Activated T-helper 1 cell treated with Interleukin-2 at 50 U/mL for 16 hours (primary cell): ENCODE measurements at regions not wholly inside any gene's neighbourhood (a gene's known extent, or its start where the extent isn't known, plus 50 kb on each side); places are given as distances from the start of the nearest gene placed in this dataset.

Source experiments
- DNase-seq: peaks from one replicate; pipeline ENCODE4 v3.0.0-alpha.2; 2020; ENCODE audit warnings: low read depth

DNA sequence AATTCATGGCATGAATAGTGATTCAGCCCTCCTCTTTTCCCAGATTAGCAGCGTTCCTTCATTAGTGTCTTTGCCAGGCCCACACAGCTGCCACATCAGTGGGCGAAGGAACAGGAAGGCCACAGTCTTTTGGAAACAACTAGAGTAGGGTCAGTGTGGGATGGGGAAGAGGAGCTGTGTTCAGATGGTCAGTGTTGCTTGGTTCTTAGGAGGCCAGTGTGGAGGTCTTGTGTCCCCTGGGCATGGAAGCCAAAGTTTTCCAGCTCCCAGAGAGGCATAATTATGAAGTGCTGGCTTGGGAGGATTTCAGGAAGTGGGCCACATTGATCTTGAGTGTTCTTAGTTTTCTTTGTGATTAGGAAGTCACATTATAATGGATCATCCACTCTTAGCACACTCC lies 269.6 kb downstream of the PSAT1 start:
- DNase-seq: no peak

DNA sequence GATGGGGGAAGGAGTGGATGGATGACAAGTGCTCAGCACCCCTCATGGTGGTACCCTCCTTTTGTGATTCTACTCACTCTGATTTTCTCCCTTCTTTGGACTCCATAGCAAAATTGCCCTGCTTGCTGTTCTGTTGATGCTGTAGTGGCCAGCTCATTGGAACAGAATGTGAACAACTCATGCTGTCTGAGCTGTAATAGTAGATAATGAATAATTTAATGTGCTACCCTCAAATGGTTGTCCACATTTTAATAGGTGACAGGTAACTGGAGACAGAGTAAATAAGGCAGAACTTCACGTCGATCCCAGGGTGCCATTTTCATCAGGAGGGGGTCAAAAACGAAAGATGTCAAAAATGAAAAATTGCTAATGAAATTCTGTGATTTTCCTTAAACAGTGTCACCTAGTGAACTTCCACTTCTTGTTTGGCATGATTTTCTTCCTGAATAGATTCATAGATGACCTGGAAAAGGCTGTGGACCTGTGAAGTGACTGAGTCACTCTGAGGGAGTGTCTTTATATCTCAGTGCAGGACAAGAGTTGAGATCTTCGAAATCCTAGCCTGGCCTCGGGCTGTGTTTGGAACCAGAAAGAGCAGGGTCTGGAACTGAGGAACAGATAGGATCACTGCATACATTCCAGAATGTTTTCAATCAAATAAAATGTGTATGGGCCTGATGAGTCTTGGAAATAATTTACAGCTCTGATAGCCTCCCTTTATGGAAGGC lies 270.2 kb downstream of the PSAT1 start:
- no peak for DNase-seq

DNA sequence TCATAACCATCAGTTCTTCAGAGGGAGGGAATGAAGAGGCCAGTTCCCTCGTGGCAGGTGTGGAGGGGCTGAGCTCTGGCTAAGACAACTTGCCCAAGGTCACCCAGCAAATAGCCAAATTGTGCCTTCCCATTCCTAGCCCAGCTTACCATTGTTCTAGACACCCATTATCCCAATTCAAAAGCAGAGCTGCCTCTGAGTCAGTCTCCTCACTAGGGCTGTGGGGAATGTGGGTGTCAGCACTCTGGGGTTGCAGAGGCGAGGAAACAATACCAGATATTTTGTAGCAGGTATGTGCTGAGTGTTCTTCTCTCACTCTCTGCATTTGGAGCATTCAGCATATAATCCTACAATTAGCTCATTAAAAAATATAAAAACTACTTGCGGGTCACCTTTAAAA lies 270.8 kb downstream of the PSAT1 start:
- no peak for DNase-seq

DNA sequence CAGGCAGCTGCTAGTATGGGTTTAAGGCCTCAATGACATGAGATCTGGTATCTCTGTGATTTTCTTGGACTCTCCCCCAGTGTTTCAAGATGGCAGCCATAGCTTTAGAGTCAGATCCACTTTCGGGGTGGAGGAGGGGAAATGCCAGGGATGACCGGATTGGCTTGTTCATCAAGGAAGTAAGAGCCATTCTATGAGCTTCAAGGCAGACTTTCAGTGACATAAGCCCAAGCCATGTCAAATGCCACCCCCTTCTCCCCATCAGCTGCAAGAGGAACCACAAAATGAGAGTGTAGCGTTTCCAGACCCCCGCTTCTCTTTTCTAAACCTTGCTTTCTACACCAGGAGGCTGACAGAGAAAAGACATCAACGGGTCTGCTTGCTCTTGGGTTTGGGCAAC lies 271.8 kb downstream of the PSAT1 start:
- DNase-seq: no peak

DNA sequence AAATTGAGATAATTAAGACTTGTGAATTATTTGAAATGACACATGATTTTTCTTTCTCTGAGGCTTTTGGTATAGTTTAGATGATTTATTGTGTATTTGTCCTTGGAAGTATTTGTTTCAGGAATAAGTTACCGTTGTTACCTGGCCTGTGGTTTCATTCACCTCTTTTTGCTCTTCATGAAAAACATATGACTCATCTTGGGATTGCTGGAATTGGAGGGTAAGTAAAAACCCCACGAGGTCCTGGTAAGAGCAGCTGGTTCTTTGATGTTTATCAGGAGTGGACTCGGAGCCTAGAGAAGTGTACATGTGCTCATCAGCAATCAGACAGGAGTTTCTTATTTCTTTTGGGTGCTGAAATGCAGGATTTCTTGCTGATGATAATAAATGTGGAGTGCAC lies 275.3 kb downstream of the PSAT1 start:
- DNase-seq: no peak

DNA sequence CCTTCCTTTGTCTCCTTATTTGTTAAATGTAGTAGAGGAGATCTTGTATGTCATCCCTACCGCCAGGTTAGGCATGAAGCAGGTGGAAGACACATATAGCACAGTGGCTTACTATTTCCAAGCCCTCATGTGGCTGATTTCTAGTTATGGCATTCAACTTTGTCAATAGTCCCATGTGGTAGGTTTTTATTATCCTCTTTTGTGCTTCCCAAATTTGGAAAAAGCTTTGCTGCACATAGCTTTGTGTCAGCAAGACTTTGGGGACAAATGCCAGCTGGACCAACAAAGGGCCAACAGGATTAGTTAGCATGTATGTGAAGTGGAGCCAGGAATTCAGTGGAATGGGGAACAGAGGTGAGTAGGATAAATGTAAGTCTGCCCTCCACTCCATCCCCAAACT lies 276.3 kb downstream of the PSAT1 start:
- DNase-seq: no peak

DNA sequence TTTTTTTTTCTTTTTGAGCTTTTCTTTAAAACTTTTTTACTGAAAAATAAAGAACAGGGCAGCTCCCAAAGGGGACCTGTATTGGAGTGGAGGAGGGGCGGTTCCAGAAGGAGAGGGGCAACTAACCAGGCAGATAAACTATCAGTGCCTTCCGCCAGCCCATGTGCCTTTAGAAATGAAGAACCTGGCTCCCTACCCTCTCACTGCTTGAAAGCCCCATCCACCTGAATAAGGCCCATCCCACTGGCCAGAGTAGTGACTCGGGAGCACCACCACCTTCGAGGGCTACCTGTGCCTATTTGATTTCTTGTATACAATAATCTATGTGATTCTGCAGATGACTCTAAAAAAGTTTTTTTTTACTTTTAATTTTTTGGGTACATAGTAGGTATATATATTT lies 276.7 kb downstream of the PSAT1 start:
- DNase-seq: no peak

DNA sequence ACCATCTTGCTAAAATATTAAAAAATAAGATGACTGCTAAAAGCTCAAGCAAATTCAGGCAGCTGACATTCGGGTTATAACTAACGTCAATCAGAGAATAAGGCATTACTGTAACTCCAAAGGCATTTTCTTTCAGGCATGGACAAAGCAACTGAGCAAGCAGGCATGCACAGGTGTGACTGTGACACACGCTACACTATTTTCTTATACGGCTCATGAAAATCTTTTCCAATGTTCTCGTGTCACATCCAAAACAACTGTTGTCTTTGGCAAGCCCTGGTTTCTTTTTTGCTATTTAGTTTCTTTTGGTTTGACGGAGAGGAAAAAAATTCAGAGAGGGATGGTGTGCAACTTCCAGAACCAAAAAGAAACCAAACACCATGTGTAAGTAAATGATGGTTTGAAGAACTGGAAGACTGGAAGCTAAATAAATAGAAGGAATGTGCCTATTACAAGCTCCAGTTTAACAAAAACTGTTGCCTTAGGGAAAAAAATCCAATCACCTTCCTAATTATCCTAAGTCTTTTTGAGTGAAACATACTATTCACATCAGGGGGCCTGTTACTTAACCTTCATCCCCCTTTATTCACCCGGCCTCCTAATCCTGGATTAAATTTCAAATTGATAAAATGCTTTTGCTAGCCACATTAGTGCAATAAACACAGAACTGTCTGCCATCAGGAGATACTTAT lies 277.6 kb downstream of the PSAT1 start:
- DNase-seq: no peak

DNA sequence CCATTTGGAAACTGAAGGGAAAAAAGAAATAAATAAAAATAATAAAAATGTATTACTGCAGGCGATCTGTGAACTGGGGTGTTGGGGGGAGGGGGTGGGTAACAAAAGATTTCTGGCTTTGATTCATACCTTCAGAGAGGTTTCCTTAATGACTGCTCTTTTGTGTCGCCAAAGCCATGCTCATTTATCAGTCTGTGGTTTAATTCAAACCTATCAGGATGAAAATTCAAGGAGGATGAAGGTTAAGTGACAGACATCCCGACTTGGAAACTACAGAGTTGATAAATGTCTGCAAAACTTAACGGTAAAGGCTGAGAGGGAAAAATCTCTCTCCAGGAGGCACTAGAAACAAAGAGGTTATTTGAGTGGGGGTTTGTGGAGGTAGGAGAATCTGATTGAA lies 278.2 kb downstream of the PSAT1 start:
- DNase-seq: no peak

DNA sequence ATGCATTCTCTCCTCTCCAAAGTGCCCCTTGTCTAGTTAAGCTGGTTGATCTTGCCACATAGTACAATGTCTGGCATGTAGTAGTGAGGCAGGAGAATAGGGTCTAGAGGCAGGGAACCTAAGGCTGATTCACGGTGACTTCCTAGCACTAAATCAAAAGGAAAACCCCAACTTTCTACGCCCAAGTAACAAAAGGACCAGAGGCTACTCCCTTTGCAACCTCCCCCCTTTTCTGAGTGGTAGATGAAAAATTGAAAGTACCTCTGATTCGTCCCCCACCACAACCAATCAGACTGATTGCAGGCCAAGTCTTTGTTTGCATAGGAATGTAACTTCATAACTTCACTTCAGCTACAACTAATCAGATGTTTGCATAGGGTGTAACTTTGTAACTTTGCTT lies 278.8 kb downstream of the PSAT1 start:
- no peak for DNase-seq

DNA sequence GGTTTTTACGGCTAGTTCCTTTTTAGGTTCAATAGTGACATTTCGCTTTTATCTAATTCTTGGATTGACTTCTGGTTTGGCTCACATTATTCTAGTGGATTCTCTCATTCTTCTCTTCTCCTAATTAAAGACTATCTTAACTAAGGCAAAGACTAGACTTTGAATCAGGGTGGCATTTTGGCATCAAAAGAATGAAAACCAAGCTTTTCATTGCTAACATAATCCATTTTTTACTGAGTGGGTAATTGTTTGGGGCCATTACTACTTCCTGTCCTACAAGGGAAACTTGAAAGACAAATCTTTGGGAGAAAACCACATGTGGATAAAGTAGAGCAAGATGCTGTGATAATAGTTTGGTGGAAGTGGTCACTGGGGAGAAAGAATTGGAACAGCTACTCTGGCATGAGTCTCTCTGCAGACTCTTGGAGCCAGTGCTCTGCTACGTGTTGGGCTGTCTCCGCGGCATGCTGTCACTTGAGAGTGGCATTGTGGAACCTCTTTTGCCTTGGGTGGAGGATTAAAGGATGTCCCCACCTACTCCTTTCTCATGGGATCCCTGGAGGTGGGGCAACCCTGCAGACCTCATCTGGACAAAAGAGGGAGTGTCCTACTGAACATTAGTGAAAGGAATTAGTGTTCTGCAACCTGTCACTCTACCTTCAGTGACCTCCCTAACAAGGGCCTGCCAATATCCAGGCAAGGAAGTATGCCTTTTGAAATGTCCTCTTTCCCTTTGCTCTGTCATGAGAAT lies 280.4 kb downstream of the PSAT1 start:
- DNase-seq: no peak

DNA sequence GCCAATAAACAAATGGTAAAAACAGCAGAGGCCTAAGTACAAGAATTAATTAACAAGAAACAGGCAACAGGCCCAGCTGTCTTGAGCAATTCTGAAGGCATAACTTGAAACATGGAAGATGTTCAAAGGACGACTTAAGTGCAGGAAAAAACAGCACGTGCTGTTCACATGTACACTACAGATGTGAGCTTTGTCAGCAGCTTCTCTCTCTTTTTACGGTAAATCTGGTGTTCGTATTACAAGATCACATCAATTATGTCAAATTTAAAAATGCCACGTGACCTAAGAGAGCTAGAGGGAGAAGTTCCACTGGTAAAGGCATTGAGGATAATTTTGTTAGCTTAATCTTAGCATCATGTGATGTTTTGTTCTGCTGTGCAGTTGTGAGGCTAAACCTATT lies 281.1 kb downstream of the PSAT1 start:
- no peak for DNase-seq

DNA sequence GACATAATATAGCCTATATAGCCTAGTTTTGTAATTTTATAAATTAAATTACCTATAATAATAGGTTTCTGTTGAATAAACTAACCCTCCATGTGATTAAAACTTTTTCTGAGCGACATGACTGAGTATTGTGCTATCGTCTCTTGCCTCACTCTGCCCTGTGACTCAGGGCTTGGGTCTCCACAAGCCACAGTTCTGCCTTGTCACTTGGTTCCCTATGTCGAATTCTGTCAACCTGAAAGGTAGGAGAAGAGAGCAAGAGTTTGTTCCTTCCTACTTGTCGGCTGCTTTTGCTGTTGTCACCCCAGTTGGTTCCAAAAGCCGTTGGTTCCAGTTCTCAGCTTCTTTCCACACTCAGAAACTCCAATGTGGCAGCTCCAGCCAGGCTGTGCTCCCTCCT lies 285.9 kb downstream of the PSAT1 start:
- no peak for DNase-seq

DNA sequence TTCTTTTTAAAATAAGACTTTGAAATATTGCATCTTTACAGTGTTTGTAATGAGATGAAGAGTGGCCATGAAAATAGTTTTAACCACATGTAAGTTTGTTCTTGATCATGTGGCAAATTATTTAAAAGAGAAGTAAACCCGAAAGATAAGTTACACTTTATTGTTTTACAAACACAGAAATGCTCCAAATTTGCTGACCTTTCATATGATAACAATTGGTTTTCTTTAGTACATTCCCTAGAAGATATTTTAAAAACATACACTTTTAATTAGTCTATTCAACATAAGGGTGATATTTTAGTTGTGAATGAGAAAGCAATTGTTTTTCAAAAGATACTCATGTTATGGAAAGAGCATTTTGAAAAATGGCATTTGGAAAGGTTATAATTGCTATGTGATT lies 287.7 kb downstream of the PSAT1 start:
- DNase-seq: no peak

DNA sequence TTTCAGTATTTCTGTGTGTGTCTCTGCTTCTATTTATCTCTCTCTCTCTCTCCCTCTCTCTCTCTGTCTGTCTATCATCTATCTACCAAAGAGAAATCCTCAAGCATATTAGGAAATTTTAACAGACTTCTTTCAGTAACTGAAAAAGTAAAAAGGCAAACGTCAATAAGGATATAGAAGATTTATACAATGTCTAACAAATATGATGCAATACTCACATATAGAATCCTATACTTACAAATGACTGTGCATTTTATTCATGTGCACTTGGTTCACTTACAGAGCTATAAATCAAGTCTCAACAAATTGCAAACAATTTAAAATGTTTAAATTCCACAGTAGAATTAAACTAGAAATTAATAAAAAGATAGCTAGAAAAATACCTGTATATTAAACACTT lies 289.0 kb downstream of the PSAT1 start:
- DNase-seq: no peak

DNA sequence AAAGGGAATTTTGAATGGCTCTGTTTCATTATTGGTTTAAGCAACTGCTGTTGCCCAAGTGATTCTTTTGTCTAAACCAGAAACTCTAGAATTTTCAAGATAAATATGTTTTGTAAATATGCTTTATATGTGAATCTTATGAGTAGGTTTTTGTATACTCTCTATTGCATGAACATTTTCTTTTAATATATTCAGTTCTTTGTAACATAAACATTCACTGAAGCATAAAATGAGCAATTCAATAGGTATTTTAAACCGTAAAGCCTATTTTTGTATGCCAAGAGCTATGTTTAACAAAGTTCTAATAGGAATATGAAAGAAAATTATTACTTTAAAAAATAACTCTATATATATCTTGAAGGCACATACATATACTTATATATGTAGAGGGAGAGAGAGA lies 293.1 kb downstream of the PSAT1 start:
- DNase-seq: no peak

DNA sequence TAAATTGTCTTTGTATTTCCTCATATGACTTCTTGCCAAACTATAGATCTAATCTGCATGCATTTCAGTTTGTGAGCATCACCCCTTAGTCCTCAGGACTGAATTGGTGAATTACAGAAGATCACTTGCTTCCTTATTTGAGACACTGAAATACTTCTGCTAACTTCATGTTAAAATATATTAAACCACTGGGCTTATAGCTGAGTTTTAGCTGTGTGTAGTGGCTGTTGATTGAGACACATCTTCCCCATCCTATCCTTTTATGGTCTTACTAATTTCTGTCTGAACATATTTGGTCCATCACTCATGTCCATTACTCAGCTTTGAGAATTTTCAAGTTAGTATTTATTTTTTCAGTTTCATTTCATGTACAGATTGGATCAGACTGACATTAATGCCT lies 295.9 kb downstream of the PSAT1 start:
- DNase-seq: no peak

DNA sequence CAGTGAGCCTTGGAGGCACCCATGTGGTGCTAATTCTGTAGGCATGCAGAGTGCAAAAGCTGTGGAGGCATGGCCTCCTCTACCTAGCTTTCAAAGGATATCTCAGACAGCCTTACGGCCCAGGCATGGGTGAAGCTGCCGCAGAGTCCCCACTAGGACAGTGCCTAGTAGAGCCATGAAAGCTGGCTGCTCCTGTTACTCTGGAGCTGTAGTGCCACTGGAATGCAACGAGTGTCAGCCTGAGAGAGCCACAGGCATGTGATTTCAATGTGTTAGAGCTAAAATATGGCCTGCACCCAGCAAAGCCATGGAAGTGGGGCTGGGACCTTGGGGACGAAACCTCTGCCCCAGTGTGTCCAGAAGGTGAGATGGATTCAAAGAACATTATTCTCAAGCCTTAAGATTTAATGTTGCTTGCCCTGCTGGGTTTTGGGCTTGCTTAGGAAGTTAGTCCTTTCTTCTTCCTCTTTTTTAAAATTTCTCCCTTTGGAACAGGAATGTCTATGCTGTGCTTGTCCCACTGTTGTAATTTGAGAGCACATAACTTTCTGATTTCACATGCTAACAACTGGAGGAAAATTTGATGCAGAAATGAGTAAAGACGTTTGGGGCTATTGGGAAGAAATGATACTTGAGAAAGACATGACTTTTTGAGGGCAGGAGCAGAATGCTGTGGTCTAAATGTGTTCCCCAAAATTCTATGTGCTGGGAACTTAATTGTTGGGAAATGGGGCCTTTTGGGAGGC lies 298.4 kb downstream of the PSAT1 start:
- no peak for DNase-seq

DNA sequence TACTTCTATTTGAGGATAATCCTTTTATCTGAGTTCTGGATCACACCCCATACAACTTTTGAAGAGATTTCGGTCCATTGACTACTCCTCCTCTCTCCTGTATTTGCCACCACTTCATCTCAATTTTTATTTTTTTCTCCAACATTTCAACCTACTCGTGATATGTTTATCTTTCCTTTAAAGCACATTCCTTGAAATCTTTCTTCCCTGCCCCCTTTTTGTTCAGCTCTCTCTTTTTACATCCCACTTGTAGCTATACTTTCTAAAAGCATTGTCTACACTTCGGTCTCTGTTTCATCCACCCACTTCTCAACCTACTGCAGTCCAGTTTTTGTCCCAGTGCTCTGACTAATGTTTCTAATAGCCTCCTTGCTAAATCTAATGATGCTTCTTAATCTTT lies 299.4 kb downstream of the PSAT1 start:
- no peak for DNase-seq

DNA sequence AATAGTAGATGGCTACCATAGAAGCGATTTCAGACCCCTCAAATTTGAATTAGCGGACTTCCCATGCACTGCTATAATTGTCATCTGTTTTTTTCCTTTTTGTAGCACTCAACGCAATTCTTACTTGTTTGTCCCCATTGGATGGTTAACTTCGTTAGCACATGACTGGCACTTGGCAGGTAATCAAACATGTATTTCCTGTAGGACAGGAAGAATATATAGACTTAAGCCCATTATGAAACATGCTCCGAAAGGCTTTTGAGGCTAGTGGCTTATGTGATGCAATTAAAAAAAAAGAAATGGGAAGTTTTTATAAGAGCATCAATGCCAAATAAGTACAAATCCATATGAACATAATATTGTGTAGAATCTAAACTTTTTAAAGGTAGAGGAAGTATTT lies 301.2 kb downstream of the PSAT1 start:
- no peak for DNase-seq

DNA sequence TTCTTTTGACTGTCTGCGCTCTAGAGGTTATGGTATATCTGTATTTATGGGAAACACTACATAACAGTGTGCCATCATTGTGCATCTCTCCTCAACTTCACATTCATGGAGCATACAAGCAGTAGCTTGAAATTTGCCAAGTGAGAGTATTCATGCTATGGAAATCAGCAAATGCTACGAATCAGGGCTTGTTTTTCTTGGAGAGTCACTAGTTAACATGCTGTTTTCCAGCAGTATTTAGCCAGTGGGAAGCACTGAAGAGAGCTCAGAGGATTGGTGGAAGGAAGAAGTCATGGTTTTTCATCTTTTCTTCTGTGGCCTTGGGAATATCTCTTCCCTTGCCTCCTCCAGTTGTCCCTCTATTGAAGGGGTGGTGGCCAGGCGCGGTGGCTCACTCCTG lies 303.0 kb downstream of the PSAT1 start:
- no peak for DNase-seq

DNA sequence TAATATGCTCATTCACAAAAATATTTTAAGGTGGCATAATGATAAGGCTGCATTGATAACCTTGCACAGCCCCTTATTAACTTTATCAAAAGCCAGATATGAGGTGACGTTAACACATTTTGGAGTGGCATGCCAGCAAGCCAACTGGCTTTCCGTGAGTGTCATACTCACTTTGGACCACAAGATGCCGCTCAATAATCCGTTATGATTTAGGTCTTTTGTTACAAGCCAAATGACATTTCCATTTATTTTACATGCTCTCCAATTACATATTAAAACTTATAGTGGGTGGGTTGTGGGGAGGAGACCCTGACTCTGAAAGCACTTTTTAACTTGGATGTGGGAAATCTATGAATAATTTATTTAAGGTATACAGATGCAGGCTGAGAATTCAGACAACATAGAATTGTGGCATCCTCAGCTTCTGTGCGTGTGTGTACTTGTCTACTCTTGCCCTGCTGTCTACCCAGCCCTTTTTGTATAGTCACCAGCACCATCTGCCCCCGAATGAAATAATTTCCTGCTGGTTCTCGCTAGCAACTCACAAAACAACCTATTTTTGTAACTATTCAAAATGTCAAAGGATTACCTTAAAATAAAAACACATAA lies 305.1 kb downstream of the PSAT1 start:
- no peak for DNase-seq
